Suprapubic skin (tissue), 4 donors: ENCODE measurements at regions not wholly inside any gene's neighbourhood (a gene's known extent, or its start where the extent isn't known, plus 50 kb on each side); places are given as distances from the start of the nearest gene placed in this dataset.

Source experiments
- DNase-seq, 2 donors: peaks; one replicate each; pipeline ENCODE4 v3.0.0-alpha.2; 2019; ENCODE audit warnings: low spot score in 2 of 2
- H3K27ac ChIP-seq: fragments of 200-600 bp; sonication (generic); one replicate; pipeline ENCODE4 v1.5.1; 2019
- H3K27me3 ChIP-seq: fragments of 200-600 bp; sonication (generic); one replicate; pipeline ENCODE4 v1.5.1; 2019
- H3K36me3 ChIP-seq: fragments of 200-600 bp; sonication (generic); one replicate; pipeline ENCODE4 v1.5.1; 2019
- H3K4me1 ChIP-seq: fragments of 200-600 bp; sonication (generic); one replicate; pipeline ENCODE4 v1.5.1; 2019
- H3K4me3 ChIP-seq: fragments of 200-600 bp; sonication (generic); one replicate; pipeline ENCODE4 v1.5.1; 2019; ENCODE audit warnings: mild to moderate bottlenecking
- H3K9me3 ChIP-seq: fragments of 200-600 bp; sonication (generic); one replicate; pipeline ENCODE4 v1.5.1; 2019
- EP300 ChIP-seq: sonication (generic); formaldehyde crosslinking; IDR thresholded peaks from one replicate; pipeline ENCODE4 v1.6.1; 2017; ENCODE audit warnings: antibody characterized with exemption
- POLR2A ChIP-seq, 2 donors: fragments of 450-650 bp; IDR thresholded peaks; one replicate each; pipeline ENCODE4 v1.6.1; 2017; ENCODE audit warnings: antibody characterized with exemption in 2 of 2, mild to moderate bottlenecking in 2 of 2, moderate library complexity in 2 of 2
- POLR2AphosphoS5 ChIP-seq, 3 donors: sonication (generic); formaldehyde crosslinking; IDR thresholded peaks; one replicate each; pipeline ENCODE4 v1.6.1; 2017; ENCODE audit warnings: antibody characterized with exemption in 3 of 3
- WGBS: methylation state at CpG from one replicate; pipeline ENCODE4 v1.1.5; 2018; 5-methylcytosine and 5-hydroxymethylcytosine counted together
- TF ChIP-seq, protein P1 (sequence below), 2 donors: fragments of 200-600 bp in 1 of 2; fragments of 450-650 bp in 1 of 2; sonication (generic) in 1 of 2; IDR thresholded peaks; one replicate each; pipeline ENCODE4 v1.5.1; 2016 to 2019; ENCODE audit warnings: antibody characterized with exemption in 2 of 2, mild to moderate bottlenecking in 1 of 2, moderate library complexity in 1 of 2

GRCh38 chr3:40617084-40617483, 92.3 kb downstream of the ZNF621 start:
- WGBS, result 88% methylated on average over 3 of the region's 3 CpGs
- peaks cover 17% of the 10 kb centered on the region for H3K4me1 ChIP-seq

GRCh38 chr3:40618158-40618557, 93.4 kb downstream of the ZNF621 start:
- H3K27me3 ChIP-seq, result peaks cover 4% of the 10 kb centered on the region
- no peaks in the 10 kb centered on the region for H3K9me3 ChIP-seq
- peaks cover 17% of the 10 kb centered on the region for H3K4me1 ChIP-seq
- TF ChIP-seq POLR2AphosphoS5 (IDR thresholded peaks at IDR 0.05) (no peak), POLR2A (IDR thresholded peaks at IDR 0.05) (no peak)
- TF ChIP-seq, protein P1, sequence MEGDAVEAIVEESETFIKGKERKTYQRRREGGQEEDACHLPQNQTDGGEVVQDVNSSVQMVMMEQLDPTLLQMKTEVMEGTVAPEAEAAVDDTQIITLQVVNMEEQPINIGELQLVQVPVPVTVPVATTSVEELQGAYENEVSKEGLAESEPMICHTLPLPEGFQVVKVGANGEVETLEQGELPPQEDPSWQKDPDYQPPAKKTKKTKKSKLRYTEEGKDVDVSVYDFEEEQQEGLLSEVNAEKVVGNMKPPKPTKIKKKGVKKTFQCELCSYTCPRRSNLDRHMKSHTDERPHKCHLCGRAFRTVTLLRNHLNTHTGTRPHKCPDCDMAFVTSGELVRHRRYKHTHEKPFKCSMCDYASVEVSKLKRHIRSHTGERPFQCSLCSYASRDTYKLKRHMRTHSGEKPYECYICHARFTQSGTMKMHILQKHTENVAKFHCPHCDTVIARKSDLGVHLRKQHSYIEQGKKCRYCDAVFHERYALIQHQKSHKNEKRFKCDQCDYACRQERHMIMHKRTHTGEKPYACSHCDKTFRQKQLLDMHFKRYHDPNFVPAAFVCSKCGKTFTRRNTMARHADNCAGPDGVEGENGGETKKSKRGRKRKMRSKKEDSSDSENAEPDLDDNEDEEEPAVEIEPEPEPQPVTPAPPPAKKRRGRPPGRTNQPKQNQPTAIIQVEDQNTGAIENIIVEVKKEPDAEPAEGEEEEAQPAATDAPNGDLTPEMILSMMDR (IDR thresholded peaks at IDR 0.05), result no peak
- H3K4me3 ChIP-seq, result no peak overlapping the region
- H3K27ac ChIP-seq, result no peak overlapping the region
- no peaks in the 10 kb centered on the region for H3K36me3 ChIP-seq
- DNase-seq, result no peak

More at GRCh38 chr3:40617084-40617483, 92.3 kb downstream of the ZNF621 start:
- Histone ChIP-seq H3K36me3 (no peaks in the 10 kb centered on the region), H3K27me3 (peaks cover 4% of the 10 kb centered on the region), H3K27ac (no peak overlapping the region), H3K9me3 (no peaks in the 10 kb centered on the region), H3K4me3 (no peak overlapping the region)
- DNase-seq, result no peak
- TF ChIP-seq EP300 (no peak), POLR2AphosphoS5 (IDR thresholded peaks at IDR 0.05) (no peak), POLR2A (IDR thresholded peaks at IDR 0.05) (no peak)
- TF ChIP-seq, protein P1 (IDR thresholded peaks at IDR 0.05), result no peak

DNA sequence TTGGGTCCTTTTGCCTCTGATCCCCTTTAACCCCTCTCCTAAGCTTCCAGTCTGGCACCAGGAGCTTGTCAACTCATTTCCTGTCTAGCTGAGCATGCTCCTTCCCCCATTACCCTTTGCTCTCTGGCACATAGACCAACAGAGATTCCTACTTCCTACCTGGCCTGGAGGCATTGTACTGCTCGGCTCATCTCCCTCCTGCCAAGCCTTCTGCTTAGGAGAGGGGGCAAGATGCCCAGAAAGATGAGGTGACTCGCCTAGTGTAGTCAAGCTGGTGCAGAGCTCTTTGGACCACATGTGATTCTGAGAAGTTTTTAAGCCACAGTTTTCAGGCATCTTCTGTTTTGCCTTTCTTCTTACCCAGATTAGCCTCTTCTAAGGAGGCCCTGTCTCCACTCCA, 95.4 kb downstream of the ZNF621 start:
- H3K4me1 ChIP-seq, result peaks cover 17% of the 10 kb centered on the region
- TF ChIP-seq, protein P1 (IDR thresholded peaks at IDR 0.05), result no peak
- no peak for TF ChIP-seq POLR2A (IDR thresholded peaks at IDR 0.05)
- TF ChIP-seq POLR2AphosphoS5 (IDR thresholded peaks at IDR 0.05), result no peak
- TF ChIP-seq EP300, result no peak
- H3K9me3 ChIP-seq, result peaks cover 8% of the 10 kb centered on the region
- H3K27me3 ChIP-seq, result peaks cover 4% of the 10 kb centered on the region
- no peak overlapping the region for H3K27ac ChIP-seq
- H3K4me3 ChIP-seq, result no peak overlapping the region
- DNase-seq, result no peak
- 22% methylated on average over 2 of the region's 2 CpGs for WGBS
- no peaks in the 10 kb centered on the region for H3K36me3 ChIP-seq

DNA sequence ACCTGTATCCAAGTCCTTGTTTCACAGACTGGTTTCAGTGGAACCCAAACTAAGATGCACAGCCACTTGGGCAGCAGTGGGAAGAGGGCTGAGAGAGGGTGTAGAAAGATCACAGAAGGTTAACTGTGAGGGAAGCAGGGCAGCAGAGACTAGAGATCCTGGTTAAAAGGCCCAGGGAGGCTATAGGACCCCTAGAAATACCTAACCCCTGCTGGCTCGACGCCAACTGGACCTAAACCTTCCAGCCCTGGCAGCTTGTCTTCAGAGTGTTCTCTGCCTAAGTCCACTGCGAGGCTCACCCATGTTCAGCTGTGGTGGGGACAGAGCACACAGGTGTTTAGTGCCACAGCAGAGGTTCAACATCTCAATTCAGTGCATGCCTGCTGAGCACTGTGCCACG, 96.5 kb downstream of the ZNF621 start:
- Histone ChIP-seq H3K27me3 (no peaks in the 10 kb centered on the region), H3K9me3 (peaks cover 8% of the 10 kb centered on the region), H3K4me1 (peaks cover 8% of the 10 kb centered on the region), H3K4me3 (no peak overlapping the region), H3K27ac (no peak overlapping the region), H3K36me3 (no peaks in the 10 kb centered on the region)
- WGBS, result 47% methylated on average over 3 of the region's 4 CpGs
- DNase-seq, result no peak
- TF ChIP-seq, protein P1 (IDR thresholded peaks at IDR 0.05), result no peak
- TF ChIP-seq POLR2A (IDR thresholded peaks at IDR 0.05) (no peak), POLR2AphosphoS5 (IDR thresholded peaks at IDR 0.05) (no peak), EP300 (no peak)

DNA sequence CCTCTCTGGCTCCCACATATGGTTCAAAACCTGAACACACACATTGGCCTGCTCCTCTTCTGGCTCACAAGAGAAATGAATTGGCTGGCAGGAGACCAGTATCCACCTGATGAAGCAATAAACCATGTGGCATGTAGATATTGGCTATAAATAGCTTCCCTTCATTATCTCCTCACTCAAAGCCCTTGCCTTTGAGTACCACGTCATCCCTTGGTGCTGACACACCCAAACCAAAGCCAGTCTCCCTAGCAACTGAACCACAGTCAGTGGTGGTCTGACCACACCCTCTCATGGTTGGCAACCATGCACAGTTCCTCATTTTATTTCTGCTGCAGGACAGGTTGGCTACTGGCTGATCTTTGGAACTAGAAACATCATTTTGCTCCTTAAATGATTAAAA, 98.8 kb downstream of the ZNF621 start:
- Histone ChIP-seq H3K27me3 (no peaks in the 10 kb centered on the region), H3K4me1 (peaks cover 7% of the 10 kb centered on the region), H3K4me3 (no peak overlapping the region), H3K27ac (no peak overlapping the region), H3K9me3 (peaks cover 8% of the 10 kb centered on the region), H3K36me3 (no peaks in the 10 kb centered on the region)
- WGBS, result 20% methylated on average over 1 of the region's 1 CpG
- TF ChIP-seq EP300, result no peak
- TF ChIP-seq POLR2AphosphoS5 (IDR thresholded peaks at IDR 0.05), result peak in 1 of 3 donors; percentile 37
- DNase-seq, result no peak

GRCh38 chr3:40624189-40624769, 99.5 kb downstream of the ZNF621 start:
- DNase-seq, result no peak
- Histone ChIP-seq H3K4me3 (no peak overlapping the region), H3K9me3 (peaks cover 14% of the 10 kb centered on the region), H3K27ac (no peak overlapping the region), H3K27me3 (no peaks in the 10 kb centered on the region), H3K4me1 (peaks cover 7% of the 10 kb centered on the region), H3K36me3 (no peaks in the 10 kb centered on the region)
- TF ChIP-seq POLR2A (IDR thresholded peaks at IDR 0.05) (no peak), EP300 (no peak)
- WGBS, result 94% methylated on average over 2 of the region's 2 CpGs
